IMR-90 (cell line): ENCODE measurements at regions not wholly inside any gene's neighbourhood (a gene's known extent, or its start where the extent isn't known, plus 50 kb on each side); places are given as distances from the start of the nearest gene placed in this dataset.

Experiments used
- ATAC-seq: fragments of 200-7000 bp; cut with Tn5 transposase; 2 replicates; pipeline ENCODE4 v1.9.1; 2020; ENCODE audit warnings: low read depth, mild to moderate bottlenecking, moderate library complexity
- BruUV-seq: library from RNA; stranded (reverse); fragments of 400-500 nt; replicated peaks from 2 replicates; lab custom pipeline; 2021; lab: Mats Ljungman, UMichigan
- CTCF ChIA-PET: fragments of 300-600 bp; formaldehyde crosslinking; extraction: SDS; loops from one replicate; lab custom pipeline; 2021; ENCODE audit warnings: antibody characterized with exemption; lab: Yijun Ruan, JAX
- POLR2A ChIA-PET: fragments of 300-600 bp; sonication (Branson Sonifier 250); formaldehyde crosslinking; loops from one replicate; lab custom pipeline; 2022; ENCODE audit warnings: antibody characterized with exemption; ENCODE audit not compliant: unreplicated experiment; lab: Charles Lee
- DNase-seq: peaks from one replicate; pipeline ENCODE4 v3.0.0; 2013
- H2AFZ ChIP-seq: replicated peaks from 2 replicates; pipeline ENCODE3; 2013; ENCODE audit warnings: low read length, mild to moderate bottlenecking; ENCODE audit not compliant: poor library complexity
- H2AK5ac ChIP-seq: 2 replicates; pipeline ENCODE4 v1.6.1; 2013; ENCODE audit warnings: low read depth, low read length, inconsistent platforms
- H2AK9ac ChIP-seq: replicated peaks from 2 replicates; pipeline ENCODE3; 2013; ENCODE audit warnings: mild to moderate bottlenecking, low read depth, low read length, moderate library complexity; ENCODE audit not compliant: poor library complexity
- H2BK120ac ChIP-seq: 2 replicates; pipeline ENCODE4 v1.6.1; 2013; ENCODE audit warnings: low read depth, low read length, inconsistent platforms
- H2BK15ac ChIP-seq: 3 replicates; pipeline ENCODE4 v1.6.1; 2013; ENCODE audit warnings: low read depth, low read length, inconsistent platforms
- H2BK20ac ChIP-seq: 2 replicates; pipeline ENCODE4 v1.6.1; 2013; ENCODE audit warnings: low read depth, mild to moderate bottlenecking, inconsistent platforms, low read length, moderate library complexity
- H2BK5ac ChIP-seq: 2 replicates; pipeline ENCODE4 v1.6.1; 2013; ENCODE audit warnings: mild to moderate bottlenecking, low read depth, low read length, inconsistent platforms; ENCODE audit not compliant: poor library complexity, severe bottlenecking
- H3K14ac ChIP-seq: replicated peaks from 2 replicates; pipeline ENCODE4 v1.6.1; 2013; ENCODE audit warnings: low read depth, low read length, inconsistent platforms
- H3K18ac ChIP-seq: 2 replicates; pipeline ENCODE4 v1.6.1; 2013; ENCODE audit warnings: low read depth, low read length, control low read depth
- H3K23ac ChIP-seq: 2 replicates; pipeline ENCODE4 v1.6.1; 2013; ENCODE audit warnings: low read depth, low read length, inconsistent platforms
- H3K27ac ChIP-seq: 2 replicates; pipeline ENCODE4 v1.5.1; 2013; ENCODE audit warnings: mild to moderate bottlenecking, control low read depth, low read length; ENCODE audit not compliant: insufficient read depth
- H3K27me3 ChIP-seq: 2 replicates; pipeline ENCODE4 v1.6.1; 2013; ENCODE audit warnings: low read length; ENCODE audit not compliant: control insufficient read depth, insufficient read depth
- H3K36me3 ChIP-seq: 2 replicates; pipeline ENCODE4 v1.6.1; 2013; ENCODE audit warnings: low read length, mixed read lengths; ENCODE audit not compliant: control insufficient read depth, insufficient read depth
- H3K4ac ChIP-seq: 2 replicates; pipeline ENCODE4 v1.6.1; 2013; ENCODE audit warnings: low read depth, low read length, inconsistent platforms
- H3K4me1 ChIP-seq: 2 replicates; pipeline ENCODE4 v1.6.1; 2013; ENCODE audit warnings: low read length, mixed read lengths; ENCODE audit not compliant: control insufficient read depth, insufficient read depth
- H3K4me2 ChIP-seq: 2 replicates; pipeline ENCODE4 v1.6.1; 2013; ENCODE audit warnings: low read depth, mild to moderate bottlenecking, control low read depth, low read length, moderate library complexity
- H3K4me3 ChIP-seq: 2 replicates; pipeline ENCODE4 v1.5.1; 2013; ENCODE audit warnings: low read depth, mild to moderate bottlenecking, control low read depth, low read length, moderate library complexity; ENCODE audit not compliant: insufficient read depth
- H3K56ac ChIP-seq: 2 replicates; pipeline ENCODE4 v1.6.1; 2013; ENCODE audit warnings: low read length, inconsistent platforms; ENCODE audit not compliant: insufficient read depth; ENCODE audit errors: extremely low read depth
- H3K79me1 ChIP-seq, 2 experiments: 2 replicates each; pipeline ENCODE4 v1.6.1; 2013; ENCODE audit warnings: low read length in 2 of 2, inconsistent platforms in 1 of 2, low read depth in 1 of 2
- H3K9ac ChIP-seq: 2 replicates; pipeline ENCODE4 v1.6.1; 2013; ENCODE audit warnings: low read depth, low read length, control low read depth
- H3K9me1 ChIP-seq: 2 replicates; pipeline ENCODE4 v1.6.1; 2013; ENCODE audit warnings: low read length, inconsistent platforms; ENCODE audit not compliant: insufficient read depth
- H3K9me3 ChIP-seq: 2 replicates; pipeline ENCODE4 v1.6.1; 2013; ENCODE audit warnings: low read length; ENCODE audit not compliant: control insufficient read depth, insufficient read depth
- H4K20me1 ChIP-seq: 2 replicates; pipeline ENCODE4 v1.6.1; 2013; ENCODE audit warnings: low read length, inconsistent platforms; ENCODE audit not compliant: insufficient read depth
- H4K5ac ChIP-seq: 2 replicates; pipeline ENCODE4 v1.6.1; 2013; ENCODE audit warnings: mild to moderate bottlenecking, low read depth, low read length, control low read depth
- H4K8ac ChIP-seq, 2 experiments: 2 replicates each; pipeline ENCODE4 v1.6.1; 2013; ENCODE audit warnings: low read depth in 2 of 2, low read length in 2 of 2, control low read depth in 1 of 2, inconsistent platforms in 1 of 2
- H4K91ac ChIP-seq: 2 replicates; pipeline ENCODE4 v1.6.1; 2013; ENCODE audit warnings: low read depth, low read length, inconsistent platforms; ENCODE audit not compliant: insufficient read depth
- CEBPB ChIP-seq: IDR thresholded peaks from 2 replicates; pipeline ENCODE4 v1.6.1; 2012; ENCODE audit warnings: low read depth, low read length, improper control_type of control experiment
- CHD1 ChIP-seq: IDR thresholded peaks from 2 replicates; pipeline ENCODE4 v1.6.1; 2012; ENCODE audit warnings: low read depth, low read length, improper control_type of control experiment
- CTCF ChIP-seq: conservative IDR thresholded peaks from 2 replicates; pipeline ENCODE4 v1.5.1; 2012; ENCODE audit warnings: mild to moderate bottlenecking, low read depth, low read length, improper control_type of control experiment
- ELK1 ChIP-seq: fragments of 150-350 bp; IDR thresholded peaks from 2 replicates; pipeline ENCODE4 v1.6.1; 2016; ENCODE audit warnings: low read depth, mild to moderate bottlenecking, low read length, moderate library complexity, borderline replicate concordance
- FOS ChIP-seq: fragments of 150-350 bp; IDR thresholded peaks from 2 replicates; pipeline ENCODE4 v1.6.1; 2016; ENCODE audit warnings: low read depth, low read length
- MAFK ChIP-seq: IDR thresholded peaks from 2 replicates; pipeline ENCODE4 v1.6.1; 2012; ENCODE audit warnings: low read depth, low read length, improper control_type of control experiment
- MAZ ChIP-seq: IDR thresholded peaks from 2 replicates; pipeline ENCODE4 v1.6.1; 2012; ENCODE audit warnings: low read depth, mild to moderate bottlenecking, low read length, improper control_type of control experiment, moderate library complexity, borderline replicate concordance
- MXI1 ChIP-seq: IDR thresholded peaks from 2 replicates; pipeline ENCODE4 v1.6.1; 2012; ENCODE audit warnings: low read depth, mild to moderate bottlenecking, low read length, moderate library complexity, borderline replicate concordance
- NFE2L2 ChIP-seq: fragments of 150-350 bp; IDR thresholded peaks from 2 replicates; pipeline ENCODE4 v1.6.1; 2016; ENCODE audit warnings: low read depth, mild to moderate bottlenecking, low read length
- POLR2A ChIP-seq: IDR thresholded peaks from 2 replicates; pipeline ENCODE4 v1.6.1; 2012; ENCODE audit warnings: mild to moderate bottlenecking, low read depth, low read length
- RAD21 ChIP-seq: IDR thresholded peaks from 2 replicates; pipeline ENCODE4 v1.6.1; 2012; ENCODE audit warnings: low read length, improper control_type of control experiment
- RCOR1 ChIP-seq: IDR thresholded peaks from 2 replicates; pipeline ENCODE4 v1.6.1; 2012; ENCODE audit warnings: mild to moderate bottlenecking, low read length, improper control_type of control experiment; ENCODE audit not compliant: insufficient replicate concordance
- RFX5 ChIP-seq: IDR thresholded peaks from 2 replicates; pipeline ENCODE4 v1.8.0; 2012; ENCODE audit warnings: low read depth, mild to moderate bottlenecking, low read length, moderate library complexity
- SMC3 ChIP-seq: fragments of 150-350 bp; IDR thresholded peaks from 2 replicates; pipeline ENCODE4 v1.6.1; 2016; ENCODE audit warnings: low read depth, mild to moderate bottlenecking, antibody characterized with exemption, low read length, moderate library complexity
- WGBS, 2 experiments: methylation state at CpG; one replicate each; pipeline versions ENCODE4 v1.1.5 to v1.1.7; 2013; ENCODE audit warnings: missing lambda C conversion rate in 2 of 2; ENCODE audit not compliant: insufficient read length in 1 of 2; ENCODE audit errors: extremely low coverage in 2 of 2; 5-methylcytosine and 5-hydroxymethylcytosine counted together
- dilution Hi-C: fragments of 300-500 bp; cut with HindIII; formaldehyde crosslinking; loops from one replicate; pipeline ENCODE4 v1.14.3; 2018; ENCODE audit warnings: low sequenced_read_pairs; ENCODE audit not compliant: unreplicated experiment
- in situ Hi-C: fragments of 300-500 bp; cut with MboI; formaldehyde crosslinking; loops from 3 replicates; pipeline ENCODE4 v1.14.3; 2019; ENCODE audit warnings: low sequenced_read_pairs, inconsistent platforms, mixed read lengths
- intact Hi-C: fragments of 100-400 bp; cut with micrococcal nuclease; formaldehyde crosslinking; loops from 2 replicates; pipeline ENCODE4 v1.10.0; 2022

DNA sequence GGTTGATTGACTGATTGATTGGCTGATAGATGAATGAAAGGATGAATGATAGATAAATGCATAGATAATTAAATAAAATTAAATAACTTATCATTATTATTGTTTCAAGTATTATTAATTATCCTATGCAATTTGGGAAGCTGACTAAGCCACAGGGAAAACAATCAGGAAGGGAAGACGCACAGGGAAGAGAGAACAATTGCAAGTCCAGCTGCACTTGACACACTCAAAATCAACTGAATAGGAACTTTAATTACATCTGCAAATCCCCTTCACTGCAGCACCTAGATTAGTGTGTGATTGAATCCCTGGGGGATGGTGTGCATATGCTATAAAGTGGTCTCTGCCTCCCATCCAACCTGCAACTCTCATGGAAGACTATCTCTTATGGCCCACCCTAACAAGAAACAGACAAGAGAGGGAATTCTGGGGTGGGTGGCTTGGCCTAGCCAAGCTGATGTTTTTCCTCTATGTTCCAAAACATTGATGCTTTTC is 161.1 kb upstream of the FGGY start:
- no peak overlapping the region for H3K18ac ChIP-seq
- no peak overlapping the region for H2BK15ac ChIP-seq
- H2BK120ac ChIP-seq, result no peak overlapping the region
- in situ Hi-C loops, result no loop called here
- no peak overlapping the region for H3K23ac ChIP-seq
- H3K4me2 ChIP-seq, result no peak overlapping the region
- H2BK20ac ChIP-seq, result no peak overlapping the region
- ATAC-seq, result no peak
- POLR2A ChIA-PET, result no interaction called here
- H3K4me1 ChIP-seq, result peaks cover 5% of the 10 kb centered on the region
- no peak overlapping the region for H3K9ac ChIP-seq
- dilution Hi-C loops, result no loop called here
- H3K9me1 ChIP-seq, result peaks cover 3% of the 10 kb centered on the region; the same call in 1 of the 2 replicates
- BruUV-seq, result no TSS peak
- no peak for DNase-seq
- no peaks in the 10 kb centered on the region for H3K36me3 ChIP-seq
- no peak overlapping the region for H2AK9ac ChIP-seq
- H4K8ac ChIP-seq, result no peak overlapping the region
- H4K5ac ChIP-seq, result no peak overlapping the region
- no peak overlapping the region for H3K14ac ChIP-seq
- H4K20me1 ChIP-seq, result no peaks in the 10 kb centered on the region
- CTCF ChIA-PET, result no interaction called here
- H3K79me1 ChIP-seq, result no peaks in the 10 kb centered on the region
- no peak overlapping the region for H3K56ac ChIP-seq
- no peaks in the 10 kb centered on the region for H3K27me3 ChIP-seq
- no peak overlapping the region for H3K4me3 ChIP-seq
- no CpG with 5 or more reads among the region's 1 CpG for WGBS, 2 experiments
- no peak overlapping the region for H3K4ac ChIP-seq
- H3K9me3 ChIP-seq, result no peaks in the 10 kb centered on the region
- H2BK5ac ChIP-seq, result no peak overlapping the region
- H2AK5ac ChIP-seq, result no peak overlapping the region
- no peak overlapping the region for H3K27ac ChIP-seq
- intact Hi-C loops, result no loop called here
- H2AFZ ChIP-seq, result no peak overlapping the region
- H4K91ac ChIP-seq, result no peak overlapping the region
- TF ChIP-seq POLR2A, result no peak
- no peak for TF ChIP-seq RAD21
- no peak for TF ChIP-seq MXI1
- TF ChIP-seq ELK1, result no peak
- no peak for TF ChIP-seq CHD1
- TF ChIP-seq SMC3, result no peak
- TF ChIP-seq FOS, result no peak
- no peak for TF ChIP-seq RCOR1
- no peak for TF ChIP-seq NFE2L2
- TF ChIP-seq MAFK, result no peak
- no peak for TF ChIP-seq CTCF
- TF ChIP-seq MAZ, result no peak
- no peak for TF ChIP-seq CEBPB
- TF ChIP-seq RFX5, result no peak
